PC-9 (cell line): ENCODE measurements at regions not wholly inside any gene's neighbourhood (a gene's known extent, or its start where the extent isn't known, plus 50 kb on each side); places are given as distances from the start of the nearest gene placed in this dataset.
A peak's percentile ranks its signal among the peaks of the same experiment; 100 is the strongest.

Source experiments
- BruUV-seq: library from RNA; stranded (reverse); fragments of 400-500 nt; replicated peaks from 2 replicates; lab custom pipeline; 2021; lab: Mats Ljungman, UMichigan
- CTCF ChIA-PET: fragments of 300-600 bp; sonication (Branson Sonifier 250); formaldehyde crosslinking; loops from one replicate; lab custom pipeline; 2022; ENCODE audit warnings: antibody characterized with exemption; lab: Charles Lee
- POLR2A ChIA-PET: fragments of 300-600 bp; sonication (Branson Sonifier 250); formaldehyde crosslinking; loops from one replicate; lab custom pipeline; 2022; ENCODE audit warnings: antibody characterized with exemption; ENCODE audit not compliant: unreplicated experiment; lab: Charles Lee
- DNase-seq, 2 experiments: peaks; one replicate each; pipeline versions ENCODE4 v3.0.0 to v3.0.0-alpha.2; 2015 to 2022; ENCODE audit warnings: mixed read lengths in 1 of 2
- H2AFZ ChIP-seq: fragments of 200-600 bp; sonication (generic); 2 replicates; pipeline ENCODE4 v1.8.1; 2017; ENCODE audit warnings: antibody characterized with exemption
- H3F3A ChIP-seq: fragments of 200-600 bp; sonication (generic); 2 replicates; pipeline ENCODE4 v1.8.1; 2017; ENCODE audit warnings: antibody characterized with exemption, mild to moderate bottlenecking, low read depth; ENCODE audit not compliant: insufficient read depth
- H3K27ac ChIP-seq: fragments of 200-600 bp; sonication (generic); 2 replicates; pipeline ENCODE4 v1.6.1; 2016; ENCODE audit warnings: mixed run types
- H3K27me3 ChIP-seq: fragments of 200-600 bp; sonication (generic); 2 replicates; pipeline ENCODE4 v1.6.1; 2016; ENCODE audit warnings: low read depth, mixed run types; ENCODE audit not compliant: insufficient read depth
- H3K36me3 ChIP-seq: fragments of 200-600 bp; sonication (generic); 2 replicates; pipeline ENCODE4 v1.6.1; 2016; ENCODE audit warnings: low read depth, mixed run types
- H3K4me1 ChIP-seq: fragments of 200-600 bp; sonication (generic); replicated peaks from 2 replicates; pipeline ENCODE4 v1.6.1; 2016; ENCODE audit warnings: mixed run types; ENCODE audit not compliant: insufficient read depth
- H3K4me2 ChIP-seq: fragments of 200-600 bp; sonication (generic); 2 replicates; pipeline ENCODE4 v1.6.1; 2017; ENCODE audit warnings: mixed run types
- H3K4me3 ChIP-seq: fragments of 200-600 bp; sonication (generic); 2 replicates; pipeline ENCODE4 v1.6.1; 2016; ENCODE audit warnings: mixed run types
- H3K79me2 ChIP-seq: fragments of 200-600 bp; sonication (generic); 2 replicates; pipeline ENCODE4 v1.6.1; 2017; ENCODE audit warnings: low read depth, mixed run types
- H3K9me2 ChIP-seq: fragments of 200-600 bp; sonication (generic); 2 replicates; pipeline ENCODE4 v1.8.1; 2017; ENCODE audit warnings: mild to moderate bottlenecking; ENCODE audit not compliant: insufficient read depth
- H3K9me3 ChIP-seq: fragments of 200-600 bp; sonication (generic); 2 replicates; pipeline ENCODE4 v1.8.1; 2016; ENCODE audit warnings: low read depth; ENCODE audit not compliant: insufficient read depth
- H4K20me1 ChIP-seq: fragments of 200-600 bp; sonication (generic); 2 replicates; pipeline ENCODE4 v1.8.1; 2017; ENCODE audit not compliant: insufficient read depth
- CTCF ChIP-seq: fragments of 200-600 bp; sonication (generic); conservative IDR thresholded peaks from 2 replicates; pipeline ENCODE4 v1.6.1; 2017; ENCODE audit warnings: mixed run types, antibody characterized with exemption, mild to moderate bottlenecking, moderate library complexity
- EZH2 ChIP-seq: fragments of 200-600 bp; sonication (generic); IDR thresholded peaks from 2 replicates; pipeline ENCODE4 v1.8.0; 2017; ENCODE audit warnings: antibody characterized with exemption, low read depth
- intact Hi-C: fragments of 100-400 bp; cut with micrococcal nuclease; formaldehyde crosslinking; loops from one replicate; pipeline ENCODE4 v1.10.0; 2022; ENCODE audit not compliant: unreplicated experiment

GRCh38 chr6:144583614-144583954 is 298.4 kb downstream of the UTRN start:
- ChIA-PET POLR2A (interaction anchor here (0.6 kb wide), 1 partner anchor 19 kb away, joined by 5 read pairs; no protein-coding TSS in a partner anchor), CTCF (no interaction called here)
- Histone ChIP-seq H3K4me3 (no peak overlapping the region), H3K36me3 (no peaks in the 10 kb centered on the region), H3K4me2 (no peak overlapping the region), H2AFZ (no peak overlapping the region), H3F3A (no peaks in the 10 kb centered on the region), H3K79me2 (no peaks in the 10 kb centered on the region), H4K20me1 (no peaks in the 10 kb centered on the region), H3K27me3 (no peaks in the 10 kb centered on the region), H3K9me2 (no peaks in the 10 kb centered on the region), H3K4me1 (no peaks in the 10 kb centered on the region), H3K27ac (no peak overlapping the region), H3K9me3 (no peaks in the 10 kb centered on the region)
- no peak for DNase-seq
- intact Hi-C loops = loop anchor here (10.0 kb wide), 1 partner anchor 1121 kb away; no protein-coding TSS in a partner anchor
- BruUV-seq = no TSS peak
- TF ChIP-seq CTCF = no peak
- no peak for TF ChIP-seq EZH2

- DNase-seq = peak in 1 of 2 experiments; percentile 40
- Histone ChIP-seq H3K4me1 (no peaks in the 10 kb centered on the region), H2AFZ (no peak overlapping the region), H3K4me2 (no peak overlapping the region), H3K36me3 (no peaks in the 10 kb centered on the region), H3K79me2 (no peaks in the 10 kb centered on the region), H3F3A (no peaks in the 10 kb centered on the region), H3K27ac (no peak overlapping the region), H3K4me3 (no peak overlapping the region), H3K27me3 (no peaks in the 10 kb centered on the region), H3K9me3 (no peaks in the 10 kb centered on the region), H4K20me1 (no peaks in the 10 kb centered on the region), H3K9me2 (no peaks in the 10 kb centered on the region)
- no TSS peak for BruUV-seq
- POLR2A ChIA-PET = no interaction called here
- TF ChIP-seq CTCF (peak; percentile 84), EZH2 (no peak)
- intact Hi-C loops = loop anchor here (1.0 to 10.0 kb wide), 5 partner anchors 345 to 1119 kb away; no protein-coding TSS in a partner anchor
- CTCF ChIA-PET = interaction anchor here (0.7 kb wide), 3 partner anchors 250 to 1050 kb away, joined by 3 to 8 read pairs (median 3); no protein-coding TSS in a partner anchor
These were observed 300.2 kb downstream of the UTRN start for GRCh38 chr6:144585217-144585814.

- H3K36me3 ChIP-seq = no peaks in the 10 kb centered on the region
- no TSS peak for BruUV-seq
- TF ChIP-seq EZH2 = no peak
- TF ChIP-seq CTCF = no peak
- H3K9me3 ChIP-seq = no peaks in the 10 kb centered on the region
- DNase-seq = no peak
- H3K4me1 ChIP-seq = no peaks in the 10 kb centered on the region
- H3F3A ChIP-seq = no peaks in the 10 kb centered on the region
- no peak overlapping the region for H2AFZ ChIP-seq
- intact Hi-C loops = loop anchor here (10.0 kb wide), 1 partner anchor 1118 kb away; no protein-coding TSS in a partner anchor
- no peaks in the 10 kb centered on the region for H3K9me2 ChIP-seq
- H4K20me1 ChIP-seq = no peaks in the 10 kb centered on the region
- H3K4me2 ChIP-seq = no peak overlapping the region
- no peaks in the 10 kb centered on the region for H3K79me2 ChIP-seq
- CTCF ChIA-PET = no interaction called here
- H3K4me3 ChIP-seq = no peak overlapping the region
- no peaks in the 10 kb centered on the region for H3K27me3 ChIP-seq
- POLR2A ChIA-PET = no interaction called here
- H3K27ac ChIP-seq = no peak overlapping the region
These were observed 301.9 kb downstream of the UTRN start for GRCh38 chr6:144586986-144587385.
